ENCODE measurements at regions not wholly inside any gene's neighbourhood (a gene's known extent, or its start where the extent isn't known, plus 50 kb on each side); places are given as distances from the start of the nearest gene placed in this dataset.
"Not testable (repeated sequence)": the region's sequence is repeated elsewhere in the genome, so short reads cannot be mapped to it uniquely, and the experiment has no call there.

DNA sequence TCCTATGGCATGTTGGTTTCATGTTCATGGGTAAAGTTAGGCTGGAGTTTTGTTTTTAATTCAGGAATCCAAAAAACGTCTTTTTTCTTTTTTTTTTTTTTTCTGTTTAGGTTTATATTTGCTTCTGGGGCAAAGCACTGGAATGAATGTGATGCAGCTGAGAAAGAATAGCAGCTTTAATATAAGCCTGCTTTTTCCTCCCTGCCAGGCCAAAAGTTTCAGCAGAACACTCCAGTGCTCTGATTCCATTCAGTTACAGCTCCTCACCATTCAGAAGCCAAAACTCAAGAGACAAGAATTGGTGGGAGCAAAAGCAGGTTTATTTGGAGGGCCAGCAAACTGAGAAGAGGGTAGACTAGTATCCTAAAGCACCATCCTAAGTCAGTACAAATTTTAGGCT, 102.7 kb upstream of the PELI1 start:
- CTCF ChIA-PET: no interaction called here
- Histone ChIP-seq H3K4me1 (ENCODE audit: insufficient read depth, low read length) (no peaks in the 10 kb centered on the region), H3K9me3 (ENCODE audit: low read length) (no peaks in the 10 kb centered on the region), H3K36me3 (ENCODE audit: insufficient read depth, low read length) (no peaks in the 10 kb centered on the region), H3K27me3 (ENCODE audit: insufficient read depth, low read length, poor library complexity, severe bottlenecking) (no peaks in the 10 kb centered on the region), H3K27ac (ENCODE audit: low read depth, low read length) (no peak overlapping the region), H3K4me3 (ENCODE audit: low read length) (no peak overlapping the region)
- no peaks in the 10 kb centered on the region for H3K4me1 Mint-ChIP-seq
- POLR2A ChIA-PET: no interaction called here
- no peak overlapping the region for H3K27ac Mint-ChIP-seq
- H3K36me3 Mint-ChIP-seq: peaks cover 0 to 10% (median 0%) of the 10 kb centered on the region in 3 donors
- H3K9me3 Mint-ChIP-seq: no peaks in the 10 kb centered on the region
- peaks cover 11 to 18% of the 10 kb centered on the region in 2 donors for H3K27me3 Mint-ChIP-seq
- no peak overlapping the region for H3K4me3 Mint-ChIP-seq
- DNase-seq: no peak

DNA sequence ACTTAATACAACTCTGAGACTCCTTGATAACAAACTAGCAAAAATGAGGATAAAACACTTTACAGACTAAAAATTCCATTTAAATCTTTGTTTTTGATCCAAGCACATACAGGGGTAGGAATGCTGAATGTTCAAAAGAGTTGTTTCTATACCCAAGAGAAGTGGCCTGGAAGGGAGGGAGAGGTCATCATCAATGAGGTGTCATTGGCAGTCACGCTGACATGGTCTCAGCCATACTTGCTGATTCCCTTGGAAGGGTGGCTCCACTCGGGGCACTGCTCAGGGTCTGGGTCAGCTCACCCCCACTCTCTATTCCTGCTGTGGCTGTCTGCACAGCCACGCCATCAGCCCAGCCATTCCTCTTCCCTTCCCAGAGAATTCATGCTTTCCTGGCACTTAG, 105.2 kb upstream of the PELI1 start:
- Mint-ChIP-seq H3K36me3 (peaks cover 0 to 2% (median 0%) of the 10 kb centered on the region in 3 donors), H3K27me3 (peaks cover 9 to 13% of the 10 kb centered on the region in 2 donors), H3K4me1 (no peaks in the 10 kb centered on the region), H3K4me3 (no peak overlapping the region), H3K27ac (no peak overlapping the region), H3K9me3 (no peaks in the 10 kb centered on the region)
- Histone ChIP-seq H3K9me3 (ENCODE audit: low read length) (no peaks in the 10 kb centered on the region), H3K27ac (ENCODE audit: low read depth, low read length) (no peak overlapping the region), H3K27me3 (ENCODE audit: insufficient read depth, low read length, poor library complexity, severe bottlenecking) (no peaks in the 10 kb centered on the region), H3K4me3 (ENCODE audit: low read length) (no peak overlapping the region), H3K4me1 (ENCODE audit: insufficient read depth, low read length) (no peaks in the 10 kb centered on the region), H3K36me3 (ENCODE audit: insufficient read depth, low read length) (no peaks in the 10 kb centered on the region)
- POLR2A ChIA-PET: no interaction called here
- CTCF ChIA-PET: no interaction called here
- no peak for DNase-seq

GRCh38 chr2:64250063-64250462, 105.8 kb upstream of the PELI1 start:
- H3K4me3 ChIP-seq (ENCODE audit: low read length): no peak overlapping the region
- CTCF ChIA-PET: no interaction called here
- no peaks in the 10 kb centered on the region for H3K4me1 ChIP-seq (ENCODE audit: insufficient read depth, low read length)
- Mint-ChIP-seq H3K4me1 (no peaks in the 10 kb centered on the region), H3K27ac (peak overlapping the region in 2 of 8 donors; percentile 20 to 61), H3K36me3 (peaks cover 0 to 2% (median 0%) of the 10 kb centered on the region in 3 donors), H3K27me3 (peaks cover 3 to 13% of the 10 kb centered on the region in 2 donors), H3K9me3 (no peaks in the 10 kb centered on the region), H3K4me3 (peak overlapping the region in 1 of 7 donors; percentile 66)
- no peak for DNase-seq
- POLR2A ChIA-PET: no interaction called here
- no peaks in the 10 kb centered on the region for H3K27me3 ChIP-seq (ENCODE audit: insufficient read depth, low read length, poor library complexity, severe bottlenecking)
- no peaks in the 10 kb centered on the region for H3K36me3 ChIP-seq (ENCODE audit: insufficient read depth, low read length)
- H3K27ac ChIP-seq (ENCODE audit: low read depth, low read length): no peak overlapping the region
- no peaks in the 10 kb centered on the region for H3K9me3 ChIP-seq (ENCODE audit: low read length)

GRCh38 chr2:64250751-64251423, 106.7 kb upstream of the PELI1 start:
- H3K27me3 Mint-ChIP-seq: peaks cover 0 to 13% of the 10 kb centered on the region in 2 donors
- DNase-seq: no peak
- no peaks in the 10 kb centered on the region for H3K4me1 Mint-ChIP-seq
- Histone ChIP-seq H3K4me3 (ENCODE audit: low read length) (no peak overlapping the region), H3K36me3 (ENCODE audit: insufficient read depth, low read length) (no peaks in the 10 kb centered on the region), H3K27me3 (ENCODE audit: insufficient read depth, low read length, poor library complexity, severe bottlenecking) (no peaks in the 10 kb centered on the region), H3K9me3 (ENCODE audit: low read length) (no peaks in the 10 kb centered on the region), H3K27ac (ENCODE audit: low read depth, low read length) (no peak overlapping the region), H3K4me1 (ENCODE audit: insufficient read depth, low read length) (no peaks in the 10 kb centered on the region)
- no peak overlapping the region for H3K4me3 Mint-ChIP-seq
- H3K9me3 Mint-ChIP-seq: no peaks in the 10 kb centered on the region
- ChIA-PET CTCF (interaction anchor here (1.2 to 1.5 kb wide), 2 partner anchors 23 to 76 kb away, joined by 3 read pairs; no protein-coding TSS in a partner anchor), POLR2A (no interaction called here)
- H3K27ac Mint-ChIP-seq: peak overlapping the region in 1 of 8 donors; percentile 36
- peaks cover 0 to 4% (median 0%) of the 10 kb centered on the region in 3 donors for H3K36me3 Mint-ChIP-seq

DNA sequence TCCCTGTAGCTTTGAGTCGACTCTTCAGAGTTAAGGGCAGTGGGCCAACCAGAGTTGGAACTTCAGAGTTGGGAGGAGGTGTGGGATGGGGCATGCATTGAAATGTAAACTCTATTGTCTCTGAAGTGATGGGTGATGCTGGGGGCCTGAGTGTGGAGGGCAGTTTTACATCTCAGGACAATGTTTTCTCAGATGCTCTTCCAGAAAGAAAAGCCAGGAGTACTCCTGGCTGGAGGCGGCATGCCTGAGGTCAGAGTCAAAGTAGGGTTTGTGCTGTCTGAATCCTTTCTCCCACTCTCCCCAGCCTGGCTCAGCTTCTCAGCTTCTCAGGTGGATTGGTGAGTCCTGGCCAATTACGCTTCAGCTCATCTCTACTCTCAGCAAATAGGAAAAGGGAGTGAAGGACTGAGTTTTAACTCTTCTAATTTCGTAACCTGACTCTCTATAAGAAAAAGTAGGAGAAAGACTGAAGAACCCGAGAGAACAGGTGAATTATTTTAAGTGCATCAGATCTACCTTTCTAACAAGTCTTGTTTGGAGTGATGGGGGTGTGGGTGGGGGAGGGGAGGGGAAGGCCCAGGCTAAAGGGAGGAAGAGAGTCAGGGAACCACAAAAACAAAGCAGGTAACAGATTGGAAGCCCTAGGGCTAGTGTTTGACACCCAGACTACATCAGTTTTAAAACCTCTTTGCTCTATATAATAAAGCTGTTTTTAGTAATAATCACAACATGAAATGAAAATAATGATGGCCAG, 107.5 kb upstream of the PELI1 start:
- POLR2A ChIA-PET: no interaction called here
- no peak for DNase-seq
- Mint-ChIP-seq H3K27me3 (peaks cover 0 to 13% of the 10 kb centered on the region in 2 donors), H3K27ac (no peak overlapping the region), H3K9me3 (no peaks in the 10 kb centered on the region), H3K4me3 (no peak overlapping the region), H3K36me3 (peaks cover 0 to 4% (median 0%) of the 10 kb centered on the region in 3 donors), H3K4me1 (no peaks in the 10 kb centered on the region)
- no peak overlapping the region for H3K4me3 ChIP-seq (ENCODE audit: low read length)
- no peak overlapping the region for H3K27ac ChIP-seq (ENCODE audit: low read depth, low read length)
- no peaks in the 10 kb centered on the region for H3K36me3 ChIP-seq (ENCODE audit: insufficient read depth, low read length)
- CTCF ChIA-PET: interaction anchor here (1.2 to 1.5 kb wide), 2 partner anchors 24 to 75 kb away, joined by 3 read pairs; no protein-coding TSS in a partner anchor
- H3K4me1 ChIP-seq (ENCODE audit: insufficient read depth, low read length): no peaks in the 10 kb centered on the region
- H3K9me3 ChIP-seq (ENCODE audit: low read length): no peaks in the 10 kb centered on the region
- H3K27me3 ChIP-seq (ENCODE audit: insufficient read depth, low read length, poor library complexity, severe bottlenecking): no peaks in the 10 kb centered on the region

DNA sequence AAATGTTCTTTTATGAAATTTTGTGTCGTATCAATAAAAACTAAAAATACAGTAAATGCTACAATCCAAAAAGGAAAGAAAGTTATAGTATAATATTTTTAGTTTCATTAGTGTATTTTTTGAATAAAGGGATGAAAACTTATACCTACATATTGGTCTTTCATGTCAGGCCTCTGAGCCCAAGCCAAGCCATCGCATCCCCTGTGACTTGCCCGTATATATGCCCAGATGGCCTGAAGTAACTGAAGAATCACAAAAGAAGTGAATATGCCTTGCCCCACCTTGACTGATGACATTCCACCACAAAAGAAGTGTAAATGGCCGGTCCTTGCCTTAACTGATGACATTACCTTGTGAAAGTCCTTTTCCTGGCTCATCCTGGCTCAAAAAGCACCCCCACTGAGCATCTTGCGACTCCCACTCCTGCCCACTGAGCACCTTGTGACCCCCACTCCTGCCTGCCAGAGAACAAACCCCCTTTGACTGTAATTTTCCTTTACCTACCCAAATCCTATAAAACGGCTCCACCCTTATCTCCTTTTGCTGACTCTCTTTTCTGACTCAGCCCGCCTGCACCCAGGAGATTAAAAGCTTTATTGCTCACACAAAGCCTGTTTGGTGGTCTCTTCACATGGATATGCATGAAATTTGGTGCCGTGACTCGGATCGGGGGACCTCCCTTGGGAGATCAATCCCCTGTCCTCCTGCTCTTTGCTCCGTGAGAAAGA, 108.2 kb upstream of the PELI1 start:
- H3K36me3 ChIP-seq (ENCODE audit: insufficient read depth, low read length); H3K36me3 Mint-ChIP-seq; CTCF ChIA-PET; H3K4me3 ChIP-seq (ENCODE audit: low read length); H3K9me3 Mint-ChIP-seq; H3K4me1 ChIP-seq (ENCODE audit: insufficient read depth, low read length); H3K4me3 Mint-ChIP-seq; POLR2A ChIA-PET; H3K27me3 ChIP-seq (ENCODE audit: insufficient read depth, low read length, poor library complexity, severe bottlenecking); DNase-seq; H3K27ac Mint-ChIP-seq; H3K27ac ChIP-seq (ENCODE audit: low read depth, low read length); H3K9me3 ChIP-seq (ENCODE audit: low read length); H3K4me1 Mint-ChIP-seq: not testable (repeated sequence)
- H3K27me3 Mint-ChIP-seq: peaks cover 0 to 13% of the 10 kb centered on the region in 2 donors

DNA sequence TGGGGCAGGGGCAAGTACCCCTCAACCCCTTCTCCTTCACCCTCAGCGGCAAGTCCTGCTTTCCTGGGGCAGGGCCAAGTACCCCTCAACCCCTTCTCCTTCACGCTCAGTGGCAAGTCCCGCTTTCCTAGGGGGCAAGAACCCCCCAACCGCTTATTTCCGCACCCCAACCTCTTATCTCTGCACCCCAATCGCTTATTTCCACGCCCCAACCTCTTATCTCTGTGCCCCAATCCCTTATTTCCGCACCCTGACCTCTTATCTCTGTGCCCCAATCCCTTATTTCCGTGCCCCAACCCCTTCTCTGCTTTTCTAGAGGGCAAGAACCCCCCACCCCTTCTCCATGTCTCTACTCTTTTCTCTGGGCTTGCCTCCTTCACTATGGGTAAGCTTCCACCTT, 109.2 kb upstream of the PELI1 start:
- H3K36me3 Mint-ChIP-seq; H3K27me3 ChIP-seq (ENCODE audit: insufficient read depth, low read length, poor library complexity, severe bottlenecking); H3K4me3 Mint-ChIP-seq; H3K4me3 ChIP-seq (ENCODE audit: low read length); H3K36me3 ChIP-seq (ENCODE audit: insufficient read depth, low read length); CTCF ChIA-PET; H3K27ac Mint-ChIP-seq; POLR2A ChIA-PET; H3K9me3 Mint-ChIP-seq; H3K4me1 Mint-ChIP-seq; DNase-seq; H3K9me3 ChIP-seq (ENCODE audit: low read length); H3K4me1 ChIP-seq (ENCODE audit: insufficient read depth, low read length); H3K27ac ChIP-seq (ENCODE audit: low read depth, low read length): not testable (repeated sequence)
- H3K27me3 Mint-ChIP-seq: peaks cover 0 to 10% of the 10 kb centered on the region in 2 donors

DNA sequence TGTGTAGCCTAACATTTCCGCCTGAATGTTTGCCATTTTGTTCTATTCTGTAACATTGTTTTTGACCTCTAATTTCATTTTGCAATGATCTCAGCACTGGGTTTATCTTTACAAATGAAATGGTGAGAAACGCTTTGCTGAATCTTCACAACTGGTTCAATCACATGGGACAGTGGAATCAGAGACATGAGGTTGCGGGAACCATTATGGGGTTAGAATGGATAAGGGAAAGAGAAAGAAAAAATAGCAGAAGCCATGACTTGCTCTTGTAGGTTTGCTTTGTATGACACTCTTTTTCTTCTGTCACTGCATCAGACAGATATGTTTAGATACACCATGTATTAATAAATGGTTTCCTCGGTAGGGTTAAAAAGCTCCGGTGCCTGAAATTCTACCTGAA, 114.3 kb upstream of the PELI1 start:
- CTCF ChIA-PET: no interaction called here
- Mint-ChIP-seq H3K4me3 (no peak overlapping the region), H3K9me3 (no peaks in the 10 kb centered on the region), H3K36me3 (peaks cover 0 to 1% (median 0%) of the 10 kb centered on the region in 3 donors), H3K4me1 (peaks cover 0 to 6% (median 3%) of the 10 kb centered on the region in 3 donors), H3K27ac (no peak overlapping the region), H3K27me3 (peaks cover 0 to 14% of the 10 kb centered on the region in 2 donors)
- no peaks in the 10 kb centered on the region for H3K27me3 ChIP-seq (ENCODE audit: insufficient read depth, low read length, poor library complexity, severe bottlenecking)
- peaks cover 6% of the 10 kb centered on the region for H3K4me1 ChIP-seq (ENCODE audit: insufficient read depth, low read length)
- POLR2A ChIA-PET: no interaction called here
- no peak overlapping the region for H3K27ac ChIP-seq (ENCODE audit: low read depth, low read length)
- DNase-seq: no peak
- no peak overlapping the region for H3K4me3 ChIP-seq (ENCODE audit: low read length)
- no peaks in the 10 kb centered on the region for H3K36me3 ChIP-seq (ENCODE audit: insufficient read depth, low read length)
- no peaks in the 10 kb centered on the region for H3K9me3 ChIP-seq (ENCODE audit: low read length)

Measured in CD8-positive, alpha-beta memory T cell (primary cell).